Spleen (tissue), 11 donors: ENCODE measurements at regions not wholly inside any gene's neighbourhood (a gene's known extent, or its start where the extent isn't known, plus 50 kb on each side); places are given as distances from the start of the nearest gene placed in this dataset.

Source experiments
- DNase-seq: peaks from one replicate; pipeline ENCODE4 v3.0.0-alpha.2; 2020
- H3K27ac ChIP-seq, 8 donors: fragments of 200-600 bp; sonication (generic) in 7 of 8; 1 replicate in 4 of 8; 2 replicates in 4 of 8; pipeline versions ENCODE4 v1.5.0 to v1.8.0; 2016 to 2021; ENCODE audit warnings: inconsistent platforms in 4 of 8, mild to moderate bottlenecking in 4 of 8, moderate library complexity in 1 of 8
- H3K27me3 ChIP-seq, 7 donors: fragments of 200-600 bp; sonication (generic) in 6 of 7; replicated peaks in 1 of 7; 1 replicate in 4 of 7; 2 replicates in 3 of 7; pipeline versions ENCODE4 v1.5.0 to v1.8.0; 2016 to 2021; ENCODE audit warnings: inconsistent platforms in 3 of 7, mild to moderate bottlenecking in 1 of 7
- H3K36me3 ChIP-seq, 6 donors: fragments of 200-600 bp; sonication (generic) in 5 of 6; 1 replicate in 4 of 6; 2 replicates in 2 of 6; pipeline versions ENCODE4 v1.5.0 to v1.8.0; 2016 to 2021; ENCODE audit warnings: inconsistent platforms in 2 of 6
- H3K4me1 ChIP-seq, 6 donors: fragments of 200-600 bp; sonication (generic) in 5 of 6; 1 replicate in 3 of 6; 2 replicates in 3 of 6; pipeline versions ENCODE4 v1.5.0 to v1.8.0; 2016 to 2021; ENCODE audit warnings: inconsistent platforms in 3 of 6
- H3K4me3 ChIP-seq, 8 donors: fragments of 200-600 bp; sonication (generic) in 7 of 8; 1 replicate in 4 of 8; 2 replicates in 4 of 8; pipeline versions ENCODE4 v1.5.0 to v1.8.0; 2016 to 2021; ENCODE audit warnings: inconsistent platforms in 4 of 8, mild to moderate bottlenecking in 4 of 8, moderate library complexity in 2 of 8
- H3K9me3 ChIP-seq, 8 donors: fragments of 200-600 bp; sonication (generic) in 7 of 8; 1 replicate in 4 of 8; 2 replicates in 4 of 8; pipeline versions ENCODE4 v1.5.0 to v1.8.0; 2016 to 2021; ENCODE audit warnings: inconsistent platforms in 4 of 8
- POLR2A ChIP-seq, 3 donors: fragments of 450-650 bp; IDR thresholded peaks; one replicate each; pipeline ENCODE4 v1.5.1; 2017; ENCODE audit warnings: antibody characterized with exemption in 3 of 3, mild to moderate bottlenecking in 1 of 3
- POLR2AphosphoS5 ChIP-seq, 3 donors: sonication (generic); formaldehyde crosslinking; IDR thresholded peaks; one replicate each; pipeline ENCODE4 v1.5.1; 2017; ENCODE audit warnings: antibody characterized with exemption in 3 of 3
- WGBS, 5 donors: extraction: QIAGEN DNeasy Blood & Tissue Kit in 3 of 5; methylation state at CpG; one replicate each; pipeline versions ENCODE4 v1.1.5 to v1.1.7; 2013 to 2018; 5-methylcytosine and 5-hydroxymethylcytosine counted together
- intact Hi-C: fragments of 100-400 bp; cut with DNase I; formaldehyde crosslinking; loops from one replicate; pipeline ENCODE4 v1.15.0; 2023; ENCODE audit warnings: low total_unique reads
- TF ChIP-seq, protein P1 (sequence below), 11 experiments: fragments of 200-600 bp in 7 of 11; fragments of 450-650 bp in 4 of 11; sonication (generic) in 4 of 11; IDR thresholded peaks in 8 of 11; conservative IDR thresholded peaks in 3 of 11; 1 replicate in 7 of 11; 2 replicates in 4 of 11; pipeline versions ENCODE4 v1.4.0 to v1.8.0; 2016 to 2021; ENCODE audit warnings: antibody characterized with exemption in 11 of 11, inconsistent platforms in 4 of 11, mild to moderate bottlenecking in 1 of 11
- donor health status: healthy with polysubstance abuse.
- donor health status: DM: no; HTN: no; CAD: no; lungs with moderate emphysema.
- donor health status: DM: no; HTN: no; CAD: no.
- donor health status: Bipolar disorder and iron deficiency.
- donor health status: healthy.
- donor health status: DM: no; HTN: no; CAD: no.
- donor health status: DM: yes; HTN: yes; CAD: no.

DNA sequence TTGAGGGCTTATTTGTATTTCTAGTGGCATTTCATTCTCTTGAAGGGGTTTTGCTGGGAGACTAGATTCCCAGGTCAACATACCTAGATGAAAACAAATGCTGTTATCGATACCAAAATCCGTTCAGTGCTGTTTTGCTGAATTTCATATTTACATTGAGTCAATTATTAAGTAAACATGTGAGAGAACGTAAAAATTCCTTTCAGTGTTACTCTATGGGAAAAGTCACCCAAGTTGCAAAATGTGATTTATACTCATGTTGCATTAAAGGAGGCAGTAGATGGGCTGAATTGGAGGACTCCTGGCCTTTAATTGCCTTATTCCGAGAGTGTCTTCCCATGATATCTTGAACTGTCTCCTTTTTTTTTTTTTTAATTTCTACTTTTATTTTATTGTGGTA lies 1011.3 kb upstream of the NR2F2 start:
- no peaks in the 10 kb centered on the region for H3K27me3 ChIP-seq
- TF ChIP-seq, protein P1, sequence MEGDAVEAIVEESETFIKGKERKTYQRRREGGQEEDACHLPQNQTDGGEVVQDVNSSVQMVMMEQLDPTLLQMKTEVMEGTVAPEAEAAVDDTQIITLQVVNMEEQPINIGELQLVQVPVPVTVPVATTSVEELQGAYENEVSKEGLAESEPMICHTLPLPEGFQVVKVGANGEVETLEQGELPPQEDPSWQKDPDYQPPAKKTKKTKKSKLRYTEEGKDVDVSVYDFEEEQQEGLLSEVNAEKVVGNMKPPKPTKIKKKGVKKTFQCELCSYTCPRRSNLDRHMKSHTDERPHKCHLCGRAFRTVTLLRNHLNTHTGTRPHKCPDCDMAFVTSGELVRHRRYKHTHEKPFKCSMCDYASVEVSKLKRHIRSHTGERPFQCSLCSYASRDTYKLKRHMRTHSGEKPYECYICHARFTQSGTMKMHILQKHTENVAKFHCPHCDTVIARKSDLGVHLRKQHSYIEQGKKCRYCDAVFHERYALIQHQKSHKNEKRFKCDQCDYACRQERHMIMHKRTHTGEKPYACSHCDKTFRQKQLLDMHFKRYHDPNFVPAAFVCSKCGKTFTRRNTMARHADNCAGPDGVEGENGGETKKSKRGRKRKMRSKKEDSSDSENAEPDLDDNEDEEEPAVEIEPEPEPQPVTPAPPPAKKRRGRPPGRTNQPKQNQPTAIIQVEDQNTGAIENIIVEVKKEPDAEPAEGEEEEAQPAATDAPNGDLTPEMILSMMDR (IDR thresholded peaks at IDR 0.05 in 8 of 11, conservative IDR thresholded peaks at IDR 0.05 in 3 of 11) = no peak
- no peak for TF ChIP-seq POLR2A (IDR thresholded peaks at IDR 0.05)
- TF ChIP-seq POLR2AphosphoS5 (IDR thresholded peaks at IDR 0.05) = no peak
- WGBS, 5 donors = 89 to 94% (median 92%) methylated on average over 4 of the region's 4 CpGs
- peaks cover 0 to 5% (median 0%) of the 10 kb centered on the region in 8 donors for H3K9me3 ChIP-seq
- no peak for DNase-seq
- H3K4me1 ChIP-seq = peaks cover 0 to 10% (median 1%) of the 10 kb centered on the region in 6 donors
- H3K4me3 ChIP-seq = no peak overlapping the region
- intact Hi-C loops = no loop called here
- no peaks in the 10 kb centered on the region for H3K36me3 ChIP-seq
- no peak overlapping the region for H3K27ac ChIP-seq

DNA sequence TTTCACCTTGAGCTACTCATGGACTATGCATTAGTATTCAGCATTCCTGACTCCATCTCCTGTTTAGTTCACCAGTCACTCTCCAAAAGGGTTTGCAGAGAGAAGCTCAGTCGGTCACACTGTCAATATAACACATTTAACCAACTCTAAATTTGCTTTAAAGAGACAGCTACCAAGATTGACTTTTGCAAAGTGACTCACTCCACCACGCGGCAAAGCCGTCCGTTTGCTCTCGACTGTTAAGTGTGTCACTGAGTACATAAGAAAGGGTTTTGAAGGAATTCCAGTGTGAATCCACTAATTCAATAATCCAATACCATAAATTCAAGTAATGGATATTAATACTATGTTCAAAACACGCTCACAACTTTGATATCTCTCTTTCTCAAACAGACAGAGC lies 1006.7 kb upstream of the NR2F2 start:
- Histone ChIP-seq H3K4me3 (peak overlapping the region in 1 of 8 donors; percentile 16), H3K36me3 (no peaks in the 10 kb centered on the region), H3K27me3 (peaks cover 0 to 33% (median 5%) of the 10 kb centered on the region in 7 donors), H3K27ac (peak overlapping the region; percentile 48 to 97 (median 93)), H3K9me3 (no peaks in the 10 kb centered on the region), H3K4me1 (peaks cover 0 to 37% (median 7%) of the 10 kb centered on the region in 6 donors)
- TF ChIP-seq, protein P1 (IDR thresholded peaks at IDR 0.05 in 8 of 11, conservative IDR thresholded peaks at IDR 0.05 in 3 of 11) = no peak
- no peak for TF ChIP-seq POLR2A (IDR thresholded peaks at IDR 0.05)
- TF ChIP-seq POLR2AphosphoS5 (IDR thresholded peaks at IDR 0.05) = no peak
- 72 to 78% (median 77%) methylated on average over 7 of the region's 7 CpGs for WGBS, 5 donors
- no peak for DNase-seq
- intact Hi-C loops = no loop called here

DNA sequence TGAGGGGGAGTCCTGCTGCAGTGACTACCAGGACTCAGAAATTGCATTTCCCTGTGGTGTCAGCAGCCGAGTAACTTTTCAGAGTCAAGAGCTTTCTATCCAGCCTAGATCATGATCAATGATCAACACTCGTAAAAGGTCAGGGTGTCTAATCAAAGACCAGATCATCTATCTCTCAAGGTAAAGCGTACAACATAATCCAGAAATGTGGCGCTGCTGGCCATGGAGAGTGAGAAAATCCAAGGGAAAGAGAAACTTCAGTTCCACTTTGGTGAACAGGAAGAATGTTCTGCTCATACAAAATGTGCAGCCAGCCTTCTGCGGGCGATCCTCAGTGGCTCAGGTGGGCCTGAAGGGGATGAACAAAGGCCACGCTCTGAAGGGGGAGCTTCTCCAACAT lies 1005.8 kb upstream of the NR2F2 start:
- no peak for DNase-seq
- H3K9me3 ChIP-seq = no peaks in the 10 kb centered on the region
- no peaks in the 10 kb centered on the region for H3K36me3 ChIP-seq
- TF ChIP-seq POLR2AphosphoS5 (IDR thresholded peaks at IDR 0.05) (no peak), POLR2A (IDR thresholded peaks at IDR 0.05) (no peak)
- TF ChIP-seq, protein P1 (IDR thresholded peaks at IDR 0.05 in 8 of 11, conservative IDR thresholded peaks at IDR 0.05 in 3 of 11) = no peak
- H3K4me3 ChIP-seq = peak overlapping the region in 1 of 8 donors; percentile 68
- intact Hi-C loops = no loop called here
- H3K27me3 ChIP-seq = peaks cover 0 to 33% (median 5%) of the 10 kb centered on the region in 7 donors
- 56 to 77% (median 70%) methylated on average over 7 of the region's 7 CpGs for WGBS, 5 donors
- H3K4me1 ChIP-seq = peaks cover 0 to 37% (median 7%) of the 10 kb centered on the region in 6 donors
- peak overlapping the region; percentile 48 to 97 (median 93) for H3K27ac ChIP-seq

GRCh38 chr15:95325763-95326404 lies 1004.6 kb upstream of the NR2F2 start:
- no peaks in the 10 kb centered on the region for H3K36me3 ChIP-seq
- H3K27me3 ChIP-seq = peaks cover 0 to 33% (median 5%) of the 10 kb centered on the region in 7 donors
- H3K9me3 ChIP-seq = no peaks in the 10 kb centered on the region
- peak overlapping the region; percentile 83 to 97 (median 93) for H3K27ac ChIP-seq
- no peak for DNase-seq
- TF ChIP-seq POLR2A (IDR thresholded peaks at IDR 0.05) (no peak), POLR2AphosphoS5 (IDR thresholded peaks at IDR 0.05) (peak in 1 of 3 donors; percentile 14)
- TF ChIP-seq, protein P1 (IDR thresholded peaks at IDR 0.05 in 8 of 11, conservative IDR thresholded peaks at IDR 0.05 in 3 of 11) = peak in 4 of 11 experiments; percentile 14 to 42 (median 16)
- WGBS, 5 donors = 34 to 45% (median 38%) methylated on average over 7 of the region's 7 CpGs
- peak overlapping the region in 4 of 8 donors; percentile 35 to 68 (median 43) for H3K4me3 ChIP-seq
- H3K4me1 ChIP-seq = peaks cover 0 to 37% (median 7%) of the 10 kb centered on the region in 6 donors
- intact Hi-C loops = no loop called here
